ENCODE measurements at regions not wholly inside any gene's neighbourhood (a gene's known extent, or its start where the extent isn't known, plus 50 kb on each side); places are given as distances from the start of the nearest gene placed in this dataset.

- TF ChIP-seq, protein P1, sequence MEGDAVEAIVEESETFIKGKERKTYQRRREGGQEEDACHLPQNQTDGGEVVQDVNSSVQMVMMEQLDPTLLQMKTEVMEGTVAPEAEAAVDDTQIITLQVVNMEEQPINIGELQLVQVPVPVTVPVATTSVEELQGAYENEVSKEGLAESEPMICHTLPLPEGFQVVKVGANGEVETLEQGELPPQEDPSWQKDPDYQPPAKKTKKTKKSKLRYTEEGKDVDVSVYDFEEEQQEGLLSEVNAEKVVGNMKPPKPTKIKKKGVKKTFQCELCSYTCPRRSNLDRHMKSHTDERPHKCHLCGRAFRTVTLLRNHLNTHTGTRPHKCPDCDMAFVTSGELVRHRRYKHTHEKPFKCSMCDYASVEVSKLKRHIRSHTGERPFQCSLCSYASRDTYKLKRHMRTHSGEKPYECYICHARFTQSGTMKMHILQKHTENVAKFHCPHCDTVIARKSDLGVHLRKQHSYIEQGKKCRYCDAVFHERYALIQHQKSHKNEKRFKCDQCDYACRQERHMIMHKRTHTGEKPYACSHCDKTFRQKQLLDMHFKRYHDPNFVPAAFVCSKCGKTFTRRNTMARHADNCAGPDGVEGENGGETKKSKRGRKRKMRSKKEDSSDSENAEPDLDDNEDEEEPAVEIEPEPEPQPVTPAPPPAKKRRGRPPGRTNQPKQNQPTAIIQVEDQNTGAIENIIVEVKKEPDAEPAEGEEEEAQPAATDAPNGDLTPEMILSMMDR (IDR thresholded peaks at IDR 0.05; ENCODE audit: low read depth, low read length, poor library complexity, severe bottlenecking), result no peak
- no peak for TF ChIP-seq EZH2phosphoT487 (IDR thresholded peaks at IDR 0.05; ENCODE audit: borderline replicate concordance, low read length)
Observed at GRCh38 chr21:26783466-26784195, 61.6 kb downstream of the ADAMTS1 start.
